ENCODE measurements at regions not wholly inside any gene's neighbourhood (a gene's known extent, or its start where the extent isn't known, plus 50 kb on each side); places are given as distances from the start of the nearest gene placed in this dataset.

- H2AFZ ChIP-seq (ENCODE audit: insufficient read depth, low read depth, low read length, poor library complexity, severe bottlenecking) = no peak overlapping the region
- CTCF ChIA-PET = no interaction called here
These were observed 738.1 kb upstream of the TSPY4 start for GRCh38 chrY:8599141-8599540.

GRCh38 chrY:8610620-8611019, 726.6 kb upstream of the TSPY4 start:
- Histone ChIP-seq H2AFZ (ENCODE audit: insufficient read depth, low read depth, low read length, poor library complexity, severe bottlenecking) (no peak overlapping the region), H3K9me3 (ENCODE audit: control extremely low read depth in 1 of 3, control insufficient read depth in 2 of 3, insufficient read depth in 1 of 3, low read length in 2 of 3) (no peaks in the 10 kb centered on the region), H3K4me2 (replicated peaks; ENCODE audit: low read depth, low read length, poor library complexity, severe bottlenecking) (no peak overlapping the region), H3K4me3 (ENCODE audit: control extremely low read depth in 1 of 5, extremely low read depth in 1 of 5, insufficient read depth in 1 of 5, low read depth in 2 of 5, low read length in 4 of 5) (no peak overlapping the region), H4K20me1 (ENCODE audit: control insufficient read depth, insufficient read depth, low read length, poor library complexity, severe bottlenecking) (no peaks in the 10 kb centered on the region), H3K9ac (ENCODE audit: low read length) (no peak overlapping the region), H3K27ac (ENCODE audit: low read length in 2 of 2) (no peak overlapping the region), H3K36me3 (replicated peaks in 1 of 2; ENCODE audit: control extremely low read depth in 1 of 2, control insufficient read depth in 1 of 2, extremely low read depth in 1 of 2, insufficient read depth in 2 of 2, low read length in 1 of 2) (no peaks in the 10 kb centered on the region), H3K27me3 (replicated peaks in 1 of 4; ENCODE audit: control extremely low read depth in 1 of 4, control insufficient read depth in 3 of 4, insufficient read depth in 4 of 4, low read length in 3 of 4) (no peaks in the 10 kb centered on the region), H3K4me1 (ENCODE audit: control insufficient read depth in 2 of 2, insufficient read depth in 2 of 2, low read length in 2 of 2) (no peaks in the 10 kb centered on the region), H3K79me2 (ENCODE audit: control insufficient read depth, insufficient read depth, low read length) (no peaks in the 10 kb centered on the region)
- Mint-ChIP-seq H3K27ac (no peak overlapping the region), H3K4me3 (no peak overlapping the region), H3K27me3 (no peaks in the 10 kb centered on the region), H3K4me1 (no peaks in the 10 kb centered on the region), H3K9me3 (ENCODE audit: insufficient read depth) (no peaks in the 10 kb centered on the region)
- DNase-seq = no peak
- intact Hi-C loops (cut with micrococcal nuclease) = no loop called here
- ATAC-seq (ENCODE audit: low read depth) = no peak
- ChIA-PET CTCF (no interaction called here), POLR2A (no interaction called here)
- TF ChIP-seq CTCF (IDR thresholded peaks at IDR 0.05) (no peak), EZH2 (IDR thresholded peaks at IDR 0.05; ENCODE audit: borderline replicate concordance, insufficient read depth, low read depth, low read length, poor library complexity, severe bottlenecking) (no peak)
- 80% methylated on average over 1 of the region's 1 CpG for WGBS (ENCODE audit: insufficient coverage)

More at GRCh38 chrY:8599141-8599540, 738.1 kb upstream of the TSPY4 start:
- Histone ChIP-seq H3K9me3 (ENCODE audit: control extremely low read depth in 1 of 3, control insufficient read depth in 2 of 3, insufficient read depth in 1 of 3, low read length in 2 of 3) (no peaks in the 10 kb centered on the region), H3K4me1 (ENCODE audit: control insufficient read depth in 2 of 2, insufficient read depth in 2 of 2, low read length in 2 of 2) (no peaks in the 10 kb centered on the region), H3K79me2 (ENCODE audit: control insufficient read depth, insufficient read depth, low read length) (no peaks in the 10 kb centered on the region), H3K27ac (ENCODE audit: low read length in 2 of 2) (no peak overlapping the region), H3K4me2 (replicated peaks; ENCODE audit: low read depth, low read length, poor library complexity, severe bottlenecking) (no peak overlapping the region), H3K27me3 (replicated peaks in 1 of 4; ENCODE audit: control extremely low read depth in 1 of 4, control insufficient read depth in 3 of 4, insufficient read depth in 4 of 4, low read length in 3 of 4) (no peaks in the 10 kb centered on the region), H3K36me3 (replicated peaks in 1 of 2; ENCODE audit: control extremely low read depth in 1 of 2, control insufficient read depth in 1 of 2, extremely low read depth in 1 of 2, insufficient read depth in 2 of 2, low read length in 1 of 2) (no peaks in the 10 kb centered on the region), H4K20me1 (ENCODE audit: control insufficient read depth, insufficient read depth, low read length, poor library complexity, severe bottlenecking) (no peaks in the 10 kb centered on the region), H3K9ac (ENCODE audit: low read length) (no peak overlapping the region), H3K4me3 (ENCODE audit: control extremely low read depth in 1 of 5, extremely low read depth in 1 of 5, insufficient read depth in 1 of 5, low read depth in 2 of 5, low read length in 4 of 5) (no peak overlapping the region)
- Mint-ChIP-seq H3K4me1 (peaks cover 3% of the 10 kb centered on the region), H3K4me3 (no peak overlapping the region), H3K27ac (no peak overlapping the region), H3K9me3 (ENCODE audit: insufficient read depth) (no peaks in the 10 kb centered on the region), H3K27me3 (no peaks in the 10 kb centered on the region)
- no peak for DNase-seq
- WGBS (ENCODE audit: insufficient coverage) = 94% methylated on average over 2 of the region's 4 CpGs
- ATAC-seq (ENCODE audit: low read depth) = no peak
- POLR2A ChIA-PET = no interaction called here
- TF ChIP-seq CTCF (IDR thresholded peaks at IDR 0.05) = no peak
- no peak for TF ChIP-seq EZH2 (IDR thresholded peaks at IDR 0.05; ENCODE audit: borderline replicate concordance, insufficient read depth, low read depth, low read length, poor library complexity, severe bottlenecking)
- intact Hi-C loops (cut with micrococcal nuclease) = no loop called here
